HEK293T (cell line): ENCODE measurements at regions not wholly inside any gene's neighbourhood (a gene's known extent, or its start where the extent isn't known, plus 50 kb on each side); places are given as distances from the start of the nearest gene placed in this dataset.

Experiments
- ARNT ChIP-seq: fragments of 450-650 bp; IDR thresholded peaks from 2 replicates; pipeline ENCODE4 v1.6.1; 2017; ENCODE audit warnings: mild to moderate bottlenecking
- BHLHE40 ChIP-seq: fragments of 450-650 bp; IDR thresholded peaks from 2 replicates; pipeline ENCODE4 v1.6.1; 2016; ENCODE audit warnings: mild to moderate bottlenecking, moderate library complexity, borderline replicate concordance
- CTBP1 ChIP-seq: fragments of 450-650 bp; IDR thresholded peaks from 2 replicates; pipeline ENCODE4 v1.6.1; 2016; ENCODE audit warnings: borderline replicate concordance
- ELF4 ChIP-seq: fragments of 450-650 bp; IDR thresholded peaks from 2 replicates; pipeline ENCODE4 v1.6.1; 2017; ENCODE audit warnings: antibody characterized with exemption
- FOXA1 ChIP-seq: fragments of 450-650 bp; IDR thresholded peaks from 2 replicates; pipeline ENCODE4 v1.6.1; 2016; ENCODE audit warnings: mild to moderate bottlenecking
- FOXK2 ChIP-seq: fragments of 450-650 bp; IDR thresholded peaks from 2 replicates; pipeline ENCODE4 v1.6.1; 2016; ENCODE audit warnings: mild to moderate bottlenecking
- NFRKB ChIP-seq: fragments of 450-650 bp; IDR thresholded peaks from 2 replicates; pipeline ENCODE4 v1.6.1; 2016; ENCODE audit warnings: mild to moderate bottlenecking, moderate library complexity
- SP1 ChIP-seq: fragments of 450-650 bp; IDR thresholded peaks from 2 replicates; pipeline ENCODE4 v1.6.1; 2017
- ZNF384 ChIP-seq: fragments of 450-650 bp; IDR thresholded peaks from 2 replicates; pipeline ENCODE4 v1.6.1; 2016

DNA sequence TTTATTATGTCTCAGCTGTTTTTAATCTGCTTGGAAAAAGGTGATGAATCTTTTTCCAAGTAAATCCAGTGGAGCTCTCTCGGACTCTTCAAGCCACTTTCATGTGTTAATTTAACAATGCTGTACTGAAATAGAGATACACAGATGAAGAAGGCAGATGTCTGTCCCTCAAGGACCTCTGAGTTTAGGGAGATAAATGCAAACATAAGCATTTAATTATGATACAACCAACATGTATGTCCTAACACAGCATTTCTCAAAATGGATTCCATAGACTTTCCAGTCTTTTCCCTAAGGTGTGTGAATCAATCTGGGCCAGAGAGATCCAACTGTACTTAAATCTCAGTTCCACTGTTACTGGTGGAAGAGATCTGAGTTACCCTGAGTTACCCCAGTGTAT is 262.4 kb downstream of the RND3 start:
- no peak for TF ChIP-seq SP1
- no peak for TF ChIP-seq NFRKB
- TF ChIP-seq BHLHE40 = no peak
- no peak for TF ChIP-seq FOXK2
- no peak for TF ChIP-seq CTBP1
- TF ChIP-seq ZNF384 = no peak
- no peak for TF ChIP-seq FOXA1
- no peak for TF ChIP-seq ARNT
- no peak for TF ChIP-seq ELF4
